Endodermal cell (in vitro differentiated cells): ENCODE measurements at regions not wholly inside any gene's neighbourhood (a gene's known extent, or its start where the extent isn't known, plus 50 kb on each side); places are given as distances from the start of the nearest gene placed in this dataset.

Experiments
- DNase-seq: peaks from one replicate; pipeline ENCODE4 v3.0.0-alpha.2; 2017
- H3K27ac ChIP-seq: 2 replicates; pipeline ENCODE4 v1.5.1; 2013; ENCODE audit warnings: mild to moderate bottlenecking, low read depth, low read length, moderate library complexity
- H3K27me3 ChIP-seq: 2 replicates; pipeline ENCODE4 v1.6.1; 2013; ENCODE audit warnings: mild to moderate bottlenecking, low read length, moderate library complexity; ENCODE audit not compliant: insufficient read depth, control insufficient read depth, poor library complexity, severe bottlenecking
- H3K36me3 ChIP-seq: 2 replicates; pipeline ENCODE4 v1.7.0; 2013; ENCODE audit warnings: mild to moderate bottlenecking, low read length, moderate library complexity; ENCODE audit not compliant: control insufficient read depth, insufficient read depth
- H3K4me1 ChIP-seq: one replicate; pipeline ENCODE4 v1.7.0; 2013; ENCODE audit warnings: low read length; ENCODE audit not compliant: control insufficient read depth, insufficient read depth
- H3K4me3 ChIP-seq: 2 replicates; pipeline ENCODE4 v1.5.1; 2013; ENCODE audit warnings: mild to moderate bottlenecking, low read length, moderate library complexity
- H3K9ac ChIP-seq: 2 replicates; pipeline ENCODE4 v1.6.1; 2013; ENCODE audit warnings: mild to moderate bottlenecking, low read length, moderate library complexity; ENCODE audit not compliant: poor library complexity, severe bottlenecking; ENCODE audit errors: extremely low read depth
- H3K9me3 ChIP-seq: 2 replicates; pipeline ENCODE4 v1.6.1; 2013; ENCODE audit warnings: mild to moderate bottlenecking, low read length, moderate library complexity; ENCODE audit not compliant: control insufficient read depth
- H3K27ac Mint-ChIP-seq: 2 replicates; pipeline ENCODE4 v1.8.0; 2020; ENCODE audit warnings: mixed read lengths
- H3K27me3 Mint-ChIP-seq: 2 replicates; pipeline ENCODE4 v1.8.0; 2021; ENCODE audit warnings: mild to moderate bottlenecking, mixed read lengths; ENCODE audit not compliant: insufficient read depth
- H3K36me3 Mint-ChIP-seq: 2 replicates; pipeline ENCODE4 v1.8.0; 2020; ENCODE audit warnings: low read depth, mixed read lengths
- H3K4me1 Mint-ChIP-seq: 2 replicates; pipeline ENCODE4 v1.8.0; 2020; ENCODE audit warnings: mixed read lengths
- H3K4me3 Mint-ChIP-seq: 2 replicates; pipeline ENCODE4 v1.8.0; 2020; ENCODE audit warnings: mild to moderate bottlenecking, moderate library complexity, mixed read lengths
- H3K9me3 Mint-ChIP-seq: 2 replicates; pipeline ENCODE4 v1.8.0; 2020; ENCODE audit warnings: mild to moderate bottlenecking, mixed read lengths
- WGBS, 2 experiments: methylation state at CpG; one replicate each; pipeline versions ENCODE4 v1.1.5 to v1.1.7; 2013; ENCODE audit warnings: missing lambda C conversion rate in 2 of 2, mixed read lengths in 1 of 2; ENCODE audit not compliant: insufficient coverage in 1 of 2, insufficient read length in 1 of 2; 5-methylcytosine and 5-hydroxymethylcytosine counted together
- TF ChIP-seq, protein P1 (sequence below): fragments of 200-600 bp; sonication (generic); conservative IDR thresholded peaks from 2 replicates; pipeline ENCODE4 v1.5.0; 2021; ENCODE audit warnings: antibody characterized with exemption, mild to moderate bottlenecking

DNA sequence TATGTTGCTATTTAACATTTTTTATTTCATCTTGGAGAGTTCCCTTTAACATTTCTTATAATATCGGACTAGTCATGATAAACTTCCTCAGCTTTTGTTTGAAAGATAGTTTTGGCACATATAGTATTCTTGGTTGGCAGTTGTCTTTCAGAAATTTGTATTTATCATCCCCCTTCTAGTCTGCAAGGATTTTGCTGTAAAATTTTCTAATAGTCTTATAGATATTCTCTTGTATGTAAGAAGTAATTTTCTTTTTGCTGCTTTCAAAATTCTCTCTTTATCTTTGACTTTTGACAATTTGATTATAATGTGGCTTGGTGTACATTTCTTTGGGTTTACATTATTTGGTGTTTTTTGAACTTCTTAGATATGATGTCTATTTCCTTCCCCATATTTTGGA is 116.0 kb upstream of the AVPR1A start:
- no peak for DNase-seq
- TF ChIP-seq, protein P1, sequence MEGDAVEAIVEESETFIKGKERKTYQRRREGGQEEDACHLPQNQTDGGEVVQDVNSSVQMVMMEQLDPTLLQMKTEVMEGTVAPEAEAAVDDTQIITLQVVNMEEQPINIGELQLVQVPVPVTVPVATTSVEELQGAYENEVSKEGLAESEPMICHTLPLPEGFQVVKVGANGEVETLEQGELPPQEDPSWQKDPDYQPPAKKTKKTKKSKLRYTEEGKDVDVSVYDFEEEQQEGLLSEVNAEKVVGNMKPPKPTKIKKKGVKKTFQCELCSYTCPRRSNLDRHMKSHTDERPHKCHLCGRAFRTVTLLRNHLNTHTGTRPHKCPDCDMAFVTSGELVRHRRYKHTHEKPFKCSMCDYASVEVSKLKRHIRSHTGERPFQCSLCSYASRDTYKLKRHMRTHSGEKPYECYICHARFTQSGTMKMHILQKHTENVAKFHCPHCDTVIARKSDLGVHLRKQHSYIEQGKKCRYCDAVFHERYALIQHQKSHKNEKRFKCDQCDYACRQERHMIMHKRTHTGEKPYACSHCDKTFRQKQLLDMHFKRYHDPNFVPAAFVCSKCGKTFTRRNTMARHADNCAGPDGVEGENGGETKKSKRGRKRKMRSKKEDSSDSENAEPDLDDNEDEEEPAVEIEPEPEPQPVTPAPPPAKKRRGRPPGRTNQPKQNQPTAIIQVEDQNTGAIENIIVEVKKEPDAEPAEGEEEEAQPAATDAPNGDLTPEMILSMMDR, result no peak
- Mint-ChIP-seq H3K4me3 (no peak overlapping the region), H3K4me1 (peaks cover 1% of the 10 kb centered on the region), H3K27me3 (no peaks in the 10 kb centered on the region), H3K36me3 (no peaks in the 10 kb centered on the region), H3K27ac (no peak overlapping the region), H3K9me3 (peaks cover 27% of the 10 kb centered on the region)
- Histone ChIP-seq H3K9me3 (peaks cover 21% of the 10 kb centered on the region), H3K27ac (no peak overlapping the region), H3K4me1 (no peaks in the 10 kb centered on the region), H3K36me3 (no peaks in the 10 kb centered on the region), H3K27me3 (no peaks in the 10 kb centered on the region), H3K9ac (no peak overlapping the region), H3K4me3 (no peak overlapping the region)
- WGBS, 2 experiments, result 80% methylated on average over 1 of the region's 1 CpG; no CpG with 5 or more reads in 1 of the 2 experiments

GRCh38 chr12:63264629-63265028 is 113.6 kb upstream of the AVPR1A start:
- DNase-seq, result no peak
- WGBS, 2 experiments, result 92% methylated on average over 5 of the region's 6 CpGs; no CpG with 5 or more reads in 1 of the 2 experiments
- no peaks in the 10 kb centered on the region for H3K36me3 ChIP-seq
- H3K27ac Mint-ChIP-seq, result no peak overlapping the region
- H3K9ac ChIP-seq, result no peak overlapping the region
- TF ChIP-seq, protein P1, result no peak
- H3K27ac ChIP-seq, result no peak overlapping the region
- H3K27me3 ChIP-seq, result no peaks in the 10 kb centered on the region
- no peak overlapping the region for H3K4me3 ChIP-seq
- no peaks in the 10 kb centered on the region for H3K27me3 Mint-ChIP-seq
- peaks cover 3% of the 10 kb centered on the region for H3K4me1 ChIP-seq
- H3K4me1 Mint-ChIP-seq, result peaks cover 10% of the 10 kb centered on the region
- H3K9me3 ChIP-seq, result peaks cover 21% of the 10 kb centered on the region
- no peak overlapping the region for H3K4me3 Mint-ChIP-seq
- H3K36me3 Mint-ChIP-seq, result no peaks in the 10 kb centered on the region
- peaks cover 27% of the 10 kb centered on the region for H3K9me3 Mint-ChIP-seq

DNA sequence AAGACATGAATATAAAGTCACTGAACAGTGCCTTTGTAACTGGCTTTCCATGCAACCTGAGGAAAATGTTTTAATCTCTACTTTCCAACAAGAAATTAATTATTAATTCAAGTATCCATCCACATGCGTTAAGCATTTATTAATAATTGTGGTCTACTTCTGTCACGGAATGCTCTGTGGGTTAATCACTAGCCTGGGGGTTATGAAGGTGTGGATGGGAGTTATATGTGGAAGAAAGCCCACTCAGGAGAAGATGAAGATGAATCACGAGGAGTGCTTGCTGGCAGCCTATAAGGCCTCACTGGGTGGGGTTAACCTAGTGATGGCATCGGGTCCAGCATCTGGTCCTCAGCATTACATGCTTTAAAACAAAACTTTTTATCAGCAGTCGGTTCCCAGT is 99.5 kb upstream of the AVPR1A start:
- H3K4me3 Mint-ChIP-seq, result no peak overlapping the region
- Histone ChIP-seq H3K36me3 (no peaks in the 10 kb centered on the region), H3K9ac (no peak overlapping the region), H3K27me3 (no peaks in the 10 kb centered on the region), H3K9me3 (no peaks in the 10 kb centered on the region), H3K4me1 (no peaks in the 10 kb centered on the region), H3K27ac (no peak overlapping the region), H3K4me3 (no peak overlapping the region)
- DNase-seq, result no peak
- no peak overlapping the region for H3K27ac Mint-ChIP-seq
- H3K36me3 Mint-ChIP-seq, result no peaks in the 10 kb centered on the region
- TF ChIP-seq, protein P1, result no peak
- H3K27me3 Mint-ChIP-seq, result no peaks in the 10 kb centered on the region
- peaks cover 4% of the 10 kb centered on the region for H3K9me3 Mint-ChIP-seq
- WGBS, 2 experiments, result 78 to 94% methylated on average over 2 to 5 of the region's 5 CpGs
- no peaks in the 10 kb centered on the region for H3K4me1 Mint-ChIP-seq
